K562 (cell line): ENCODE measurements at regions not wholly inside any gene's neighbourhood (a gene's known extent, or its start where the extent isn't known, plus 50 kb on each side); places are given as distances from the start of the nearest gene placed in this dataset.

Experiments used
- ATAC-seq: fragments of 200-7000 bp; cut with Tn5 transposase; 3 replicates; pipeline ENCODE4 v1.9.1; 2020; ENCODE audit warnings: moderate library complexity
- BruUV-seq: library from RNA; stranded (reverse); fragments of 400-500 nt; replicated peaks from 2 replicates; lab custom pipeline; 2021; lab: Mats Ljungman, UMichigan
- CTCF ChIA-PET: fragments of 300-600 bp; formaldehyde crosslinking; extraction: SDS; loops from one replicate; lab custom pipeline; 2021; ENCODE audit warnings: low intra/inter-chr PET ratio; lab: Yijun Ruan, JAX
- POLR2A ChIA-PET: fragments of 300-600, 350-650 bp; sonication (Branson Sonifier 250); formaldehyde crosslinking; extraction: SDS; loops from one replicate; lab custom pipeline; 2021; ENCODE audit warnings: antibody characterized with exemption, inconsistent platforms; lab: Yijun Ruan, JAX
- DNase-seq, 4 experiments: peaks; one replicate each; pipeline versions ENCODE4 v3.0.0 to v3.0.0-alpha.2; 2011 to 2018; ENCODE audit warnings: low spot score in 3 of 4, mixed read lengths in 3 of 4; ENCODE audit errors: extremely low read depth in 1 of 4
- FAIRE-seq: peaks from 2 replicates; lab custom pipeline; 2011; peaks lifted over from hg19 to GRCh38; lab: Jason Lieb, UNC
- H2AFZ ChIP-seq: 2 replicates; pipeline ENCODE4 v1.6.0; 2011; ENCODE audit warnings: low read depth, low read length, control low read depth, inconsistent platforms
- H3K27ac ChIP-seq: fragments of 200-600 bp; 3 replicates; pipeline ENCODE4 v1.8.0; 2011; ENCODE audit warnings: low read depth, mild to moderate bottlenecking, control low read depth, inconsistent platforms, low read length, moderate library complexity, mixed read lengths; ENCODE audit errors: extremely low read depth
- H3K27me3 ChIP-seq, 2 experiments: fragments of 300-600 bp in 1 of 2; 2 replicates in 1 of 2; 3 replicates in 1 of 2; pipeline versions ENCODE4 v1.6.0 to v1.8.0; 2011; ENCODE audit warnings: inconsistent platforms in 2 of 2, low read length in 2 of 2, mild to moderate bottlenecking in 1 of 2, mixed read lengths in 1 of 2, moderate library complexity in 1 of 2; ENCODE audit not compliant: control insufficient read depth in 2 of 2, insufficient read depth in 2 of 2
- H3K36me3 ChIP-seq: fragments of 300-600 bp; 3 replicates; pipeline ENCODE4 v1.8.0; 2011; ENCODE audit warnings: mild to moderate bottlenecking, low read length, inconsistent platforms; ENCODE audit not compliant: control insufficient read depth, insufficient read depth
- H3K4me1 ChIP-seq, 2 experiments: fragments of 200-600 bp in 1 of 2; replicated peaks in 1 of 2; 2 replicates in 1 of 2; 3 replicates in 1 of 2; pipeline versions ENCODE4 v1.5.1 to v1.8.0; 2011; ENCODE audit warnings: inconsistent platforms in 2 of 2, low read length in 2 of 2, mild to moderate bottlenecking in 1 of 2, mixed read lengths in 1 of 2, moderate library complexity in 1 of 2; ENCODE audit not compliant: control insufficient read depth in 2 of 2, insufficient read depth in 2 of 2
- H3K4me2 ChIP-seq: 2 replicates; pipeline ENCODE4 v1.6.1; 2011; ENCODE audit warnings: low read length, control low read depth, inconsistent platforms, mixed read lengths; ENCODE audit not compliant: insufficient read depth
- H3K4me3 ChIP-seq: fragments of 200-600 bp; sonication (generic), shearing (Covaris generic); 2 replicates; pipeline ENCODE4 v1.5.1; 2016; ENCODE audit warnings: control low read depth, inconsistent platforms
- H3K79me2 ChIP-seq: fragments of 200-600 bp; 3 replicates; pipeline ENCODE4 v1.8.0; 2011; ENCODE audit warnings: low read length, inconsistent platforms; ENCODE audit not compliant: control insufficient read depth, insufficient read depth
- H3K9ac ChIP-seq, 2 experiments: 2 replicates each; pipeline versions ENCODE4 v1.6.0 to v1.6.1; 2011; ENCODE audit warnings: low read depth in 2 of 2, low read length in 2 of 2, control low read depth in 1 of 2, inconsistent platforms in 1 of 2, mild to moderate bottlenecking in 1 of 2, mixed read lengths in 1 of 2; ENCODE audit not compliant: insufficient read depth in 1 of 2
- H3K9me1 ChIP-seq: one replicate; pipeline ENCODE4 v1.6.0; 2011; ENCODE audit warnings: inconsistent platforms, mild to moderate bottlenecking, low read length, moderate library complexity; ENCODE audit not compliant: control insufficient read depth, insufficient read depth
- H3K9me3 ChIP-seq: replicated peaks from 2 replicates; pipeline ENCODE4 v1.5.1; 2011; ENCODE audit warnings: low read depth, low read length, inconsistent platforms; ENCODE audit not compliant: control insufficient read depth, insufficient read depth
- H4K20me1 ChIP-seq: replicated peaks from 2 replicates; pipeline ENCODE4 v1.6.1; 2011; ENCODE audit warnings: low read length, inconsistent platforms, mixed read lengths; ENCODE audit not compliant: control insufficient read depth, insufficient read depth
- GTF2A2 ChIP-seq: IDR thresholded peaks from 2 replicates; pipeline ENCODE4 v1.6.1; 2016; ENCODE audit warnings: mild to moderate bottlenecking, missing genetic modification characterization, missing compliant biosample characterization
- KDM1A ChIP-seq, 2 experiments: fragments of 450-650 bp; IDR thresholded peaks; 2 replicates each; pipeline ENCODE4 v1.6.1; 2016; ENCODE audit warnings: mild to moderate bottlenecking in 2 of 2
- POLR2B ChIP-seq: fragments of 450-650 bp; IDR thresholded peaks from 2 replicates; pipeline ENCODE4 v1.6.1; 2018; ENCODE audit warnings: low read depth; ENCODE audit not compliant: partially characterized antibody
- TCF3 ChIP-seq: sonication (generic); formaldehyde crosslinking; IDR thresholded peaks from 2 replicates; pipeline ENCODE4 v1.4.0; 2020; ENCODE audit warnings: mild to moderate bottlenecking, missing genetic modification reagents
- YBX1 ChIP-seq: fragments of 450-650 bp; IDR thresholded peaks from 2 replicates; pipeline ENCODE4 v1.7.1; 2016; ENCODE audit warnings: mild to moderate bottlenecking
- WGBS: fragments of 100-300 bp; shearing (Covaris generic); methylation state at CpG from one replicate; pipeline ENCODE4 v1.1.6; 2016; ENCODE audit warnings: low coverage, mixed read lengths; ENCODE audit not compliant: insufficient coverage; ENCODE audit errors: missing lambda C conversion rate; 5-methylcytosine and 5-hydroxymethylcytosine counted together
- in situ Hi-C: fragments of 300-500 bp; cut with MboI; formaldehyde crosslinking; loops from 4 replicates; pipeline ENCODE4 v1.15.0; 2018; ENCODE audit warnings: inconsistent platforms, mixed read lengths
- intact Hi-C: fragments of 100-400 bp; cut with micrococcal nuclease; formaldehyde crosslinking; loops from 2 replicates; pipeline ENCODE4 v1.14.2; 2022
- TF ChIP-seq, protein P1 (sequence below): sonication (generic); formaldehyde crosslinking; IDR thresholded peaks from 2 replicates; pipeline ENCODE4 v1.8.0; 2022; ENCODE audit warnings: mild to moderate bottlenecking, missing genetic modification reagents, borderline replicate concordance
- TF ChIP-seq, protein P2 (sequence below): fragments of 250-450 bp; sonication (Bioruptor Pico); IDR thresholded peaks from 2 replicates; pipeline ENCODE4 v1.5.0; 2020; ENCODE audit warnings: mild to moderate bottlenecking
- TF ChIP-seq, protein P3 (sequence below): IDR thresholded peaks from 3 replicates; pipeline ENCODE4 v1.6.1; 2011; ENCODE audit warnings: borderline replicate concordance, mild to moderate bottlenecking, moderate library complexity; ENCODE audit not compliant: insufficient read length; ENCODE audit errors: extremely low read depth
- TF ChIP-seq, protein P4 (sequence below): fragments of 250-450 bp; sonication (Bioruptor Pico); IDR thresholded peaks from 2 replicates; pipeline ENCODE4 v1.8.0; 2021; ENCODE audit warnings: mild to moderate bottlenecking, moderate library complexity

- ATAC-seq (no peak), DNase-seq (no peak), FAIRE-seq (no peak)
- H3K36me3 ChIP-seq, result no peaks in the 10 kb centered on the region
- H3K27me3 ChIP-seq, result no peaks in the 10 kb centered on the region
- intact Hi-C loops, result no loop called here
- H3K79me2 ChIP-seq, result no peaks in the 10 kb centered on the region
- no peaks in the 10 kb centered on the region for H3K9me3 ChIP-seq
- H3K9me1 ChIP-seq, result no peaks in the 10 kb centered on the region
- H3K4me1 ChIP-seq, result no peaks in the 10 kb centered on the region
- H3K9ac ChIP-seq, result no peak overlapping the region
- no TSS peak for BruUV-seq
- in situ Hi-C loops, result no loop called here
- no peak overlapping the region for H3K4me2 ChIP-seq
- 2% methylated on average over 4 of the region's 4 CpGs for WGBS
- ChIA-PET CTCF (no interaction called here), POLR2A (no interaction called here)
- H2AFZ ChIP-seq, result no peak overlapping the region
- H3K4me3 ChIP-seq, result no peak overlapping the region
- TF ChIP-seq YBX1 (no peak), TCF3 (CRISPR knock-in tag) (no peak)
- no peak overlapping the region for H3K27ac ChIP-seq
- no peaks in the 10 kb centered on the region for H4K20me1 ChIP-seq
Observed at GRCh38 chr4:19683426-19683825, 568.3 kb upstream of the SLIT2 start.

GRCh38 chr4:19677211-19677610 lies 574.5 kb upstream of the SLIT2 start:
- in situ Hi-C loops (no loop called here), intact Hi-C loops (no loop called here)
- Histone ChIP-seq H3K9ac (no peak overlapping the region), H2AFZ (no peak overlapping the region), H3K36me3 (no peaks in the 10 kb centered on the region), H4K20me1 (no peaks in the 10 kb centered on the region), H3K79me2 (no peaks in the 10 kb centered on the region), H3K9me3 (no peaks in the 10 kb centered on the region), H3K4me1 (no peaks in the 10 kb centered on the region), H3K27ac (no peak overlapping the region), H3K27me3 (no peaks in the 10 kb centered on the region), H3K4me3 (no peak overlapping the region), H3K9me1 (no peaks in the 10 kb centered on the region), H3K4me2 (no peak overlapping the region)
- BruUV-seq, result no TSS peak
- no peak for DNase-seq
- no peak for ATAC-seq
- ChIA-PET POLR2A (no interaction called here), CTCF (no interaction called here)
- FAIRE-seq, result no peak
- TF ChIP-seq KDM1A (IDR thresholded peaks at IDR 0.05), result no peak
- TF ChIP-seq POLR2B, result no peak
- TF ChIP-seq GTF2A2 (tag), result no peak
- TF ChIP-seq, protein P1, sequence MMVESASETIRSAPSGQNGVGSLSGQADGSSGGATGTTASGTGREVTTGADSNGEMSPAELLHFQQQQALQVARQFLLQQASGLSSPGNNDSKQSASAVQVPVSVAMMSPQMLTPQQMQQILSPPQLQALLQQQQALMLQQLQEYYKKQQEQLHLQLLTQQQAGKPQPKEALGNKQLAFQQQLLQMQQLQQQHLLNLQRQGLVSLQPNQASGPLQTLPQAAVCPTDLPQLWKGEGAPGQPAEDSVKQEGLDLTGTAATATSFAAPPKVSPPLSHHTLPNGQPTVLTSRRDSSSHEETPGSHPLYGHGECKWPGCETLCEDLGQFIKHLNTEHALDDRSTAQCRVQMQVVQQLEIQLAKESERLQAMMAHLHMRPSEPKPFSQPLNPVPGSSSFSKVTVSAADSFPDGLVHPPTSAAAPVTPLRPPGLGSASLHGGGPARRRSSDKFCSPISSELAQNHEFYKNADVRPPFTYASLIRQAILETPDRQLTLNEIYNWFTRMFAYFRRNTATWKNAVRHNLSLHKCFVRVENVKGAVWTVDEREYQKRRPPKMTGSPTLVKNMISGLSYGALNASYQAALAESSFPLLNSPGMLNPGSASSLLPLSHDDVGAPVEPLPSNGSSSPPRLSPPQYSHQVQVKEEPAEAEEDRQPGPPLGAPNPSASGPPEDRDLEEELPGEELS, result no peak
- TF ChIP-seq, protein P2, sequence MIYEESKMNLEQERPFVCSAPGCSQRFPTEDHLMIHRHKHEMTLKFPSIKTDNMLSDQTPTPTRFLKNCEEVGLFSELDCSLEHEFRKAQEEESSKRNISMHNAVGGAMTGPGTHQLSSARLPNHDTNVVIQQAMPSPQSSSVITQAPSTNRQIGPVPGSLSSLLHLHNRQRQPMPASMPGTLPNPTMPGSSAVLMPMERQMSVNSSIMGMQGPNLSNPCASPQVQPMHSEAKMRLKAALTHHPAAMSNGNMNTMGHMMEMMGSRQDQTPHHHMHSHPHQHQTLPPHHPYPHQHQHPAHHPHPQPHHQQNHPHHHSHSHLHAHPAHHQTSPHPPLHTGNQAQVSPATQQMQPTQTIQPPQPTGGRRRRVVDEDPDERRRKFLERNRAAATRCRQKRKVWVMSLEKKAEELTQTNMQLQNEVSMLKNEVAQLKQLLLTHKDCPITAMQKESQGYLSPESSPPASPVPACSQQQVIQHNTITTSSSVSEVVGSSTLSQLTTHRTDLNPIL (CRISPR knock-in tag), result no peak
- TF ChIP-seq, protein P3, sequence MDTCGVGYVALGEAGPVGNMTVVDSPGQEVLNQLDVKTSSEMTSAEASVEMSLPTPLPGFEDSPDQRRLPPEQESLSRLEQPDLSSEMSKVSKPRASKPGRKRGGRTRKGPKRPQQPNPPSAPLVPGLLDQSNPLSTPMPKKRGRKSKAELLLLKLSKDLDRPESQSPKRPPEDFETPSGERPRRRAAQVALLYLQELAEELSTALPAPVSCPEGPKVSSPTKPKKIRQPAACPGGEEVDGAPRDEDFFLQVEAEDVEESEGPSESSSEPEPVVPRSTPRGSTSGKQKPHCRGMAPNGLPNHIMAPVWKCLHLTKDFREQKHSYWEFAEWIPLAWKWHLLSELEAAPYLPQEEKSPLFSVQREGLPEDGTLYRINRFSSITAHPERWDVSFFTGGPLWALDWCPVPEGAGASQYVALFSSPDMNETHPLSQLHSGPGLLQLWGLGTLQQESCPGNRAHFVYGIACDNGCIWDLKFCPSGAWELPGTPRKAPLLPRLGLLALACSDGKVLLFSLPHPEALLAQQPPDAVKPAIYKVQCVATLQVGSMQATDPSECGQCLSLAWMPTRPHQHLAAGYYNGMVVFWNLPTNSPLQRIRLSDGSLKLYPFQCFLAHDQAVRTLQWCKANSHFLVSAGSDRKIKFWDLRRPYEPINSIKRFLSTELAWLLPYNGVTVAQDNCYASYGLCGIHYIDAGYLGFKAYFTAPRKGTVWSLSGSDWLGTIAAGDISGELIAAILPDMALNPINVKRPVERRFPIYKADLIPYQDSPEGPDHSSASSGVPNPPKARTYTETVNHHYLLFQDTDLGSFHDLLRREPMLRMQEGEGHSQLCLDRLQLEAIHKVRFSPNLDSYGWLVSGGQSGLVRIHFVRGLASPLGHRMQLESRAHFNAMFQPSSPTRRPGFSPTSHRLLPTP, result no peak
- TF ChIP-seq, protein P4, sequence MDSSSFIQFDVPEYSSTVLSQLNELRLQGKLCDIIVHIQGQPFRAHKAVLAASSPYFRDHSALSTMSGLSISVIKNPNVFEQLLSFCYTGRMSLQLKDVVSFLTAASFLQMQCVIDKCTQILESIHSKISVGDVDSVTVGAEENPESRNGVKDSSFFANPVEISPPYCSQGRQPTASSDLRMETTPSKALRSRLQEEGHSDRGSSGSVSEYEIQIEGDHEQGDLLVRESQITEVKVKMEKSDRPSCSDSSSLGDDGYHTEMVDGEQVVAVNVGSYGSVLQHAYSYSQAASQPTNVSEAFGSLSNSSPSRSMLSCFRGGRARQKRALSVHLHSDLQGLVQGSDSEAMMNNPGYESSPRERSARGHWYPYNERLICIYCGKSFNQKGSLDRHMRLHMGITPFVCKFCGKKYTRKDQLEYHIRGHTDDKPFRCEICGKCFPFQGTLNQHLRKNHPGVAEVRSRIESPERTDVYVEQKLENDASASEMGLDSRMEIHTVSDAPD (CRISPR knock-in tag), result no peak
